ENCODE measurements at regions not wholly inside any gene's neighbourhood (a gene's known extent, or its start where the extent isn't known, plus 50 kb on each side); places are given as distances from the start of the nearest gene placed in this dataset.

- DNase-seq (ENCODE audit: low read depth in 2 of 2): no peak
These were observed 99.0 kb upstream of the GJB5 start for GRCh38 chr1:34655875-34656240.

- no peak for DNase-seq (ENCODE audit: low read depth in 2 of 2)
These were observed 98.5 kb upstream of the GJB5 start for GRCh38 chr1:34656299-34656698.

- DNase-seq (ENCODE audit: low read depth in 2 of 2): no peak
These were observed 98.1 kb upstream of the GJB5 start for GRCh38 chr1:34656731-34657130.

GRCh38 chr1:34657266-34657665 is 97.6 kb upstream of the GJB5 start:
- no peak for DNase-seq (ENCODE audit: low read depth in 2 of 2)

- DNase-seq (ENCODE audit: low read depth in 2 of 2): no peak
These were observed 97.0 kb upstream of the GJB5 start for GRCh38 chr1:34657849-34658248.

GRCh38 chr1:34663031-34663430 is 91.8 kb upstream of the GJB5 start:
- DNase-seq (ENCODE audit: low read depth in 2 of 2): no peak

GRCh38 chr1:34668063-34668462 is 86.8 kb upstream of the GJB5 start:
- no peak for DNase-seq (ENCODE audit: low read depth in 2 of 2)

- DNase-seq (ENCODE audit: low read depth in 2 of 2): no peak
These were observed 83.9 kb upstream of the GJB5 start for GRCh38 chr1:34670982-34671381.

GRCh38 chr1:34671887-34672286 is 83.0 kb upstream of the GJB5 start:
- no peak for DNase-seq (ENCODE audit: low read depth in 2 of 2)

- peak in 1 of 2 donors; percentile 18 for DNase-seq (ENCODE audit: low read depth in 2 of 2)
These were observed 73.1 kb upstream of the GJB5 start for GRCh38 chr1:34681480-34682451.

GRCh38 chr1:34682452-34683223 is 72.2 kb upstream of the GJB5 start:
- DNase-seq (ENCODE audit: low read depth in 2 of 2): no peak

- DNase-seq (ENCODE audit: low read depth in 2 of 2): no peak
These were observed 71.2 kb upstream of the GJB5 start for GRCh38 chr1:34683616-34684015.

GRCh38 chr1:34684266-34684665 is 70.6 kb upstream of the GJB5 start:
- DNase-seq (ENCODE audit: low read depth in 2 of 2): no peak

- no peak for DNase-seq (ENCODE audit: low read depth in 2 of 2)
These were observed 69.6 kb upstream of the GJB5 start for GRCh38 chr1:34685225-34685624.

- no peak for DNase-seq (ENCODE audit: low read depth in 2 of 2)
These were observed 68.3 kb upstream of the GJB5 start for GRCh38 chr1:34686531-34686930.

GRCh38 chr1:34688006-34688741 is 66.7 kb upstream of the GJB5 start:
- no peak for DNase-seq (ENCODE audit: low read depth in 2 of 2)

GRCh38 chr1:34690269-34690668 is 64.6 kb upstream of the GJB5 start:
- DNase-seq (ENCODE audit: low read depth in 2 of 2): no peak

GRCh38 chr1:34693081-34693480 is 61.8 kb upstream of the GJB5 start:
- DNase-seq (ENCODE audit: low read depth in 2 of 2): no peak

- DNase-seq (ENCODE audit: low read depth in 2 of 2): no peak
These were observed 60.5 kb upstream of the GJB5 start for GRCh38 chr1:34694383-34694782.

GRCh38 chr1:34695580-34695979 is 59.3 kb upstream of the GJB5 start:
- no peak for DNase-seq (ENCODE audit: low read depth in 2 of 2)

- no peak for DNase-seq (ENCODE audit: low read depth in 2 of 2)
These were observed 58.6 kb upstream of the GJB5 start for GRCh38 chr1:34696230-34696629.

GRCh38 chr1:34696981-34697380 is 57.9 kb upstream of the GJB5 start:
- no peak for DNase-seq (ENCODE audit: low read depth in 2 of 2)
